ENCODE measurements at regions not wholly inside any gene's neighbourhood (a gene's known extent, or its start where the extent isn't known, plus 50 kb on each side); places are given as distances from the start of the nearest gene placed in this dataset.
"Not testable (repeated sequence)": the region's sequence is repeated elsewhere in the genome, so short reads cannot be mapped to it uniquely, and the experiment has no call there.

GRCh38 chr2:83969085-83969484, 490.0 kb downstream of the SUCLG1 start:
- no peak for DNase-seq (ENCODE audit: low read depth)

- DNase-seq (ENCODE audit: low read depth): no peak
Measured at GRCh38 chr2:83967854-83968253, 491.2 kb downstream of the SUCLG1 start.

GRCh38 chr2:83966946-83967345, 492.1 kb downstream of the SUCLG1 start:
- DNase-seq (ENCODE audit: low read depth): not testable (repeated sequence)

GRCh38 chr2:83961512-83961911, 497.6 kb downstream of the SUCLG1 start:
- DNase-seq (ENCODE audit: low read depth): no peak

GRCh38 chr2:83960371-83960770, 498.7 kb downstream of the SUCLG1 start:
- no peak for DNase-seq (ENCODE audit: low read depth)

GRCh38 chr2:83959266-83959665, 499.8 kb downstream of the SUCLG1 start:
- DNase-seq (ENCODE audit: low read depth): no peak

- no peak for DNase-seq (ENCODE audit: low read depth)
Measured at GRCh38 chr2:83956991-83957390, 502.1 kb downstream of the SUCLG1 start.

GRCh38 chr2:83953697-83954096, 505.4 kb downstream of the SUCLG1 start:
- DNase-seq (ENCODE audit: low read depth): no peak

GRCh38 chr2:83951378-83951947, 507.6 kb downstream of the SUCLG1 start:
- no peak for DNase-seq (ENCODE audit: low read depth)

- no peak for DNase-seq (ENCODE audit: low read depth)
Measured at GRCh38 chr2:83949361-83949760, 509.7 kb downstream of the SUCLG1 start.

GRCh38 chr2:83944191-83944590, 514.9 kb downstream of the SUCLG1 start:
- no peak for DNase-seq (ENCODE audit: low read depth)

- no peak for DNase-seq (ENCODE audit: low read depth)
Measured at GRCh38 chr2:83943265-83943664, 515.8 kb downstream of the SUCLG1 start.

GRCh38 chr2:83941886-83942285, 517.2 kb downstream of the SUCLG1 start:
- DNase-seq (ENCODE audit: low read depth): no peak

- DNase-seq (ENCODE audit: low read depth): no peak
Measured at GRCh38 chr2:83933749-83934148, 525.3 kb downstream of the SUCLG1 start.

- DNase-seq (ENCODE audit: low read depth): no peak
Measured at GRCh38 chr2:83923531-83923930, 535.5 kb downstream of the SUCLG1 start.

- no peak for DNase-seq (ENCODE audit: low read depth)
Measured at GRCh38 chr2:83916559-83916958, 542.5 kb downstream of the SUCLG1 start.

GRCh38 chr2:83915381-83915780, 543.7 kb downstream of the SUCLG1 start:
- DNase-seq (ENCODE audit: low read depth): no peak

- DNase-seq (ENCODE audit: low read depth): no peak
Measured at GRCh38 chr2:83908750-83909149, 550.3 kb downstream of the SUCLG1 start.

- no peak for DNase-seq (ENCODE audit: low read depth)
Measured at GRCh38 chr2:83901317-83901716, 557.8 kb downstream of the SUCLG1 start.

GRCh38 chr2:83900862-83901261, 558.2 kb downstream of the SUCLG1 start:
- no peak for DNase-seq (ENCODE audit: low read depth)

- no peak for DNase-seq (ENCODE audit: low read depth)
Measured at GRCh38 chr2:83899271-83899670, 559.8 kb downstream of the SUCLG1 start.

- DNase-seq (ENCODE audit: low read depth): no peak
Measured at GRCh38 chr2:83894976-83895375, 564.1 kb downstream of the SUCLG1 start.

GRCh38 chr2:83887757-83888156, 571.3 kb downstream of the SUCLG1 start:
- DNase-seq (ENCODE audit: low read depth): no peak

GRCh38 chr2:83879127-83879526, 580.0 kb downstream of the SUCLG1 start:
- no peak for DNase-seq (ENCODE audit: low read depth)

- DNase-seq (ENCODE audit: low read depth): not testable (repeated sequence)
Measured at GRCh38 chr2:83877261-83877660, 581.8 kb downstream of the SUCLG1 start.
